GM21786 (cell line): ENCODE measurements at regions not wholly inside any gene's neighbourhood (a gene's known extent, or its start where the extent isn't known, plus 50 kb on each side); places are given as distances from the start of the nearest gene placed in this dataset.

ENCODE experiments used
- ATAC-seq: cut with Tn5 transposase; IDR thresholded peaks from one replicate; pipeline ENCODE4 v1.9.1; 2021; ENCODE audit not compliant: unreplicated experiment

DNA sequence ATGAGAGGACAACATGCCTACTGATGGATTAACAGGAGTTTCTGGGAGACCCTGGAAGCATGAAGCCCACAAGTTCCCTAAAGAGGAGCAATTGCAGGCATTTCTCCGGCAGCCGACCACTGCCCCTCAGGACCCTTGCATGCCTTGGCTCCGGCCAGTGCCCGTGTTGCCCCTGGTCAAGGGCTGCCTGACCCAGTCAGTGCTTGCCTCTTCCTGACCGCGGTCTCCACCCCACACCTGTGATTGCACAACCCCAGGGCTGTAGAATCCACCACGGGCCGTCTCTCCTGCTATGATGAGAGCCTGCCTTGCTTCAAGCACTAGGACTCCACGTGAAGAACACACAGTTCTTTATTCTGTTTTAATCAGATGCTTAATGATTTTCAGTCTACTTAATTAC, 127.5 kb downstream of the GLI2 start:
- ATAC-seq = no peak

DNA sequence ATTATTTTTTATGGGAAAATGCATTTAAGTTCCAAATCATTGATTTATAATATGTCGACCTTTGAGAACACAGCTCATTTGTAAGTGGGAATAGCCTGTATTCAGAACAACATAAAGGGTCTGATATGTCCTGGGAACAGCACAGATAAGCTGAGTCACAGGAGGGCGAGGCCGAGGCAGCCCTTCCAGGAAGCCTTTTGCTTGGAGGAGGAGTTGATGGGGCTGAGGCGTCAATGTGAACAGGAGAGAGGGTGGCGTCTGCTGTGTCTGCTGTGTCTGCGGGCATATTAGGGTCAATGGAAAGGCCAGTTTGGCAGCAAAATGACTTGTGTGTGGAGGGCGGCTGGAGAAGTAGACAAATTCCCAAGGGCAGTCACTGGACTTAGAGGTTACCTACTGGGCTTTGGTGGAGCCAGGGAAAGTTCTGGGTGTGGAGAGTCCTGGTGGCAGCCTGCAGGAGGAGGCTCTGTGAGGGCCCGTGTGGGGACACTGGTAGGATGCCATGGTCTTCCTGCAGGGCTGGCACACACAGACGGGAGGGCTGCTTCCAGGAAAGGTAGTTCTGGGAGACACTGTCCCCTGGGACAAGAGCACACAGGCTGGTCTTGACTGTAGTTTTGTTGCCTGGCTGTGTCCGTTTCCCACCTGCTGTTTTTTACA, 128.1 kb downstream of the GLI2 start:
- no peak for ATAC-seq

DNA sequence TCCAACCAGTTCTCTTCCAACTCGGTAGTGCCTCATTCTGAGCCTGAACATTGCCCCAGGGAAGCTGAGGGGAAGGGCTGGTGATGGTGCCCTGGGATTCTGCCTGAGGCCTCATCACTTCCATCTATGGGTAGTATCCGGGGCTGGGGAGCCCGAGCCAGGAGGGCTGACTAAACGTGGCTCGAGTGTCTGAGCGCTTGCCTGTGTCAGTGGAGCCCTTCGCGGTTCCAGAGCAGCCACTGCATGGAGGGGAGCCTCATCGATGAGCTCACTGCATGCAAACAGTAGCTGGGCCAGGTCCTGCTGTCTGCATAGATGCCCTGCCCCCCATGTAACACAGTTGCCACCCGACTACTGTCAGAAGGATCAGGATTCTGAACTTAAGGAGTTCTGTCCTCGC, 129.3 kb downstream of the GLI2 start:
- no peak for ATAC-seq

DNA sequence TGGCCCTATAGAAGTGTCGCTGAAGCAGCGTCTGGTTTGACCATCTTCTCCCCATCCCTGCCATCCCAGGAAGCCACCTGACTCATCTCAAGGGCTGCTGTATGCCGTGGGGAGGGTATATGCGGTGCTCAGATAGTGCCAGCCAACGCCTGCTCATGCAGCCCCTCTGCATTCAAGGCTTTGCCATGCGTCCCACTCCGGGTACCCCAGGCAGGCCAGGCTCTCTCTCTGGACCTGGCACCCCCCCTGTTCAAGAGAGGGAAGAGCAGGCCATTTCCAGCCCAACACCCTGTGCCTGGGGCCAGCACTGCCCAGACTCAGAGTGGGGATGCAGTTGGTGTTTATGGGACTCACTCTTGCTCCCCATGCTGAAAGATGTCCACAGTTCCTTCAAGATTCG, 130.0 kb downstream of the GLI2 start:
- no peak for ATAC-seq

DNA sequence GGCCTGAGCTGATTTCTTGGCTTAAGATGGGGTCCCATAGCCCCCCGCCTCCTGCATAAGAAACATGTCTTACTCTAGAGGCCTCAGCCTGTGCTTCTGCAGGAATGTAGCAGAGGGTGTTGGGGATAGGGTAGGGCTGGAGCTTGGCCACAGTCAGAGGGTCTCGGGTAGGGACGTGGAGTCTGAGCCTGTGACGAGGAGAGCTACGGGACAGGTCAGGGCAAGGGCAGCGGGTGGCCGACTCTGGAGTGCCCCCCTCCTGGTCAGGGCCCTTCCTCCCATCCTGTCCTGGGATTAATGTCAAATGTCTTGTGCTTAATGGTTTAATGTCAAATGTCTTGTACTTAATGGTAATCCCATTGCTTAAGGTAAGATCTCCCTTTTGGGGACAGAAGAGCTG, 130.4 kb downstream of the GLI2 start:
- no peak for ATAC-seq

DNA sequence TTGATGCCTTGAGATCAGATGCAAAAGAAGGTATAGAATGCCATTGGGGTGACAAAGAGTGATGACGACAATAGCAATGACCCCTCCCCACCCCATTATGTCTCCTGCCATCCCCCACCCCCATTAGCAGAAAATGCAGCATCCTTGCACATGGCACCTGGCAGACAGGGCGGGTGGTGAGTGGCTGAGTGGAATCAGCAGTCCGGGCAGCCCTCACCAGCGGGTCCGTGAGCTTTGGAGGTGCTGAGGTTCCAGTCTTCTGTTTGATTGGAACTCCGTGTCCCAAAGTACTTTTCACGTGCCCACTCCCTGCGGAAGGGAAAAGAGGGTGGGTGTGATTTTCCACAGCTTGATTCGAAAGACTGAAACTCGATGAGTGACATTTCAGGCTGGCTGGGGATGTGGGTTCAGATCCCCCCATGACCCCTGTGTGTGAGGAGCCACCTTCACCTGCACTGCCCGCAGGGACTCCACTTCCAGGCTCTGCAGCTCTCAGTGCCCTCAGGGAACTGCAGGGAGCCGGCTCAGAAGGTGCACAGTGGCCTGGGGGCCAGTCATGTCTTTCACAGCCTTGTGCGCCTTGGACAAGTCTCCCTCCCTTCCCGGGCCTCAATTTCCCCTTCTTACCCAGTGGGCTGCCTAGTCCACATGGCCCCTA, 130.9 kb downstream of the GLI2 start:
- ATAC-seq = no peak

DNA sequence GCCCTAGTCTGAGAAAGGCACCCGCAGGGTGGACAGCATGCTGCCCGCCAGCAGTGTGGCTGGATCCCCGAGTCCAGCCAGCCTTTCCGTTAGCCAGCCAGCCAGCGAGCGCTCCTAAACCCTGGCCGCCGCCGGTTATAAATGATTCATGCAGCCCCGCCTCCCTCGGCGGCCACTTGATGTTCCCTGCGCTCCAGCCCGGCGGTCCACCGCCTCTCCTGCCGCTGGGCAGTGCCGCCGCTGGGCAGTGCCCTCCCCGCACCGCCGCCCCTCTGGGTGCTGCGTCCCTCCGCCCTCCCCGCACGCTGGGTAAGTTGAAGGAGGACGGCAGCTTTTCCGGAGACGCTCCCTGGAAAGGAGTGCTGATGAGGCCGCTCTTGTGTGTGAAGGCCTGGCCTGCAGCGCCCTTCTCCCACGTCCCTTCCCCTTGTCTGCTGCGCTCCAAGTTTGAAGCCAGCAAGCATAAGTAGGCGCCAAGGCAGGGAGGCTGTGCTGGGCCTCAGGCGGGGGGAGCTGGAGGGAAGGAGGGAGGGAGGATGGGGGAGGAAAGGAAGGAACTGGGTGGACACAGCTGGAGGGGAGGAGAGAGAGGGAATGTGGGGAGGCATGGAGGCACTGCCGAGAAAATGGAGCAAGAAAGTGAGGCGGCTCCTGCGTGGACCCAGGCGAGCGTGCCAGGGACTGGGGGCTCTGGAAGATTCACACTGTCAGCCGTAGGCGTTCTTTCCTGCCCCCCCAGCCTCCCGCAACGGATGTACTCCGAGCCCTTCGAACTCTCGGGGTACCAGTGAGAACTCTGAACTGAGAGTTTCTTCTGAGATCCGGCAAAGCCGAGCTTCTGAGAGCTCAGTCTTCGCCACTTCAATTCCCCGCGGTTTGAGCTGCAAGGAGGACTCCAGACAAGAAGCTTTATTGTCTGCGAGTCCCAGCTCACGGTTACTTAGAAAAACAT, 131.9 kb downstream of the GLI2 start:
- ATAC-seq = no peak

DNA sequence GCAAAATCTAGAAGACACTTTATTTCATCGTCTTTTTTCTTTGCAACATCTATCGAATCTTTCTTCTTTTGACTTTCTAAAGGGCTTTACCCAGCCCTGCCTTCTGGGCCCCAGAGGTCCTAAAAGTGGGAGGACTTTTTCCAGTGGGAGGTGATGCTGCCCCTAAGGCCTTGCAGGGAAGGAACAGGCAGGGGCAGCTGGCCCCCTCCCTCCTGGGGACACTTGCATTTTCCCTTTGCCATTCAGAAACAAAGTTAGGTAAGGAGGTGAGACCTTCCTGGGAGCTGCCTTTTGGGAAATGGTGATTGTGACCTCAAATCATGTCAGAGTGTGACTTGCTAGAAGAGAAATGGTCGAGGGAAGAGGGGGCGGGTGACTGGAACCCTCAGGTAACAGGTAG, 132.7 kb downstream of the GLI2 start:
- no peak for ATAC-seq

DNA sequence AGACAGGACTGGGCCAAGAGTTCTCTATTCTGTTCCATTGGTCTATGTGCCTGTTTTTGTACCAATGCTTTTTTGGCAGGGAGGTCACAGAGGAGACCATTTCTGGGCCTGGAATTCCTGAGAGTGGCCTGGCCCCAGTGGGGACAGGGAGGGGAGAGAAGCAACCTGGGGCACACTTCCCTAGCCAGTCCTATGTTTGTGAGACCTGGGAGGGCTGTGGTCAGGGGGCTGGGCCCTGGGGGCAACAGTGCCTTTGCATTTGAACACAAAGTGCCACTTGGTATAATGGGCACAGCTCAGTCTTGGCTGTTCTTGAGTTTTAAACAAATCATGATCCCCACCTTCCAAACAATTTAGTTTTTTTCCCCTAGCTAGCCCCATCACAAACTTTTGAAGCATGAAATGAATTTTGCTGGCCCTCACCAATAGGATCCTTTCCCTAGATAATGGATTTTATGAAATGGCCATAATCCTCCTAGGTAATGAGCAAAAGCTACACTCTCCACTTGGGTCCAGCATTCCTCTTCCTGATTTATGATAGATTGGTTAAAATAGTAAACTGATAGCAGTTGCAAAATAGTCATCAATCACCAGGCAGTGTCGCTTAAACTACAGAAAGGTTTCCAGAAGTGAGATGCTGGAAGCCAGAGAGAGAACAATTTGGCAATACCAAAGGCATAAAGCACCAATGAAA, 133.5 kb downstream of the GLI2 start:
- ATAC-seq = no peak

DNA sequence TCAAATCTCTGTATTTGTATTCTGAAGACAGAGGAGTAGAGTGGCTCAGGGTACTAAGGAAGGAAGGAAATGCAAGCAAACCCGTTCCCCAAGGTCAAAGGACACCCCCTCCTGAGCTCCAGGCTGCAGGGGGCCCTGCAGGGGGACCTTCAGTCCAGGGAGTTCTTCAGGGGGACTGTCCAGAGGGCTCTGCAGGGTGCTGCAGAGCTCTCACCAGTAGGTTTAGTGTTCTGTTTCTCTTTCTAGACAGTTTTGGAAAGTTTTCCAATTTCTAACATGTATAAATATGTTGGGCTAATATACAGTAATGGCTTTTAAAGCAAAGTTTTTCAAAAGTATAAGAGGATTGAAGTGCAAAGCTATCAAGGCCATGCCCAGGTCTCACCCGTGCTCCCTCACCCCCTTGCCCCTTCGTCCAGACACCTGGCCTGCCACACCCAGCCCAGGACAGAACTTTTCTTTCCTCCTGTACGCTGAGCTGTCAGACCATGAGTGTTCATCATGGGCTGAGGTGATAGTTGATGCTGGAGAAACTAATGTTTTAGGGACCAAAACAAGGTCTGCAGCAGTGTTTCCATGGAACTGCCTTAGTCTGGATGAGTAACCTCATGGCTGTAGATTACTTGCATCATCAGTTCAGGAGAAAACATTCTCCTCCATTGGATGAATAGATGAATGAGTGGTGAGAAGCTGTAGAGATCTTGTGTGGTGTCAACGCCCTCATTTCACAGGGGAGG, 134.2 kb downstream of the GLI2 start:
- ATAC-seq = no peak

DNA sequence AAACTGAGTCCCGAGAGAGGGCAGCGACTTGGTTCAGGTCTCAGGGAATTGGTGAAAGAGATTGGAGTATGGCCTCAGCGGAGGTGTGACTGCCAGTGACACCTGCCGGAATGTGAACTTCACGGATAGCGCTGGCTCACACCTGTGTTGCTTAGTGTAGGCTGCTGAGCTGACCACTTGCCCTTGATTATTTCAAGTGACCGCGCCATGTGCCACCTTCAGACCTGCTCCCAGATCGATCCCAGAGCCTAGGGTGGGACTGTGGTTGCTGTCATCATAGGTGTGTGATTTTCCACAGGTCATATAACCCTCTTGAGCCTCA, 134.8 kb downstream of the GLI2 start:
- no peak for ATAC-seq

DNA sequence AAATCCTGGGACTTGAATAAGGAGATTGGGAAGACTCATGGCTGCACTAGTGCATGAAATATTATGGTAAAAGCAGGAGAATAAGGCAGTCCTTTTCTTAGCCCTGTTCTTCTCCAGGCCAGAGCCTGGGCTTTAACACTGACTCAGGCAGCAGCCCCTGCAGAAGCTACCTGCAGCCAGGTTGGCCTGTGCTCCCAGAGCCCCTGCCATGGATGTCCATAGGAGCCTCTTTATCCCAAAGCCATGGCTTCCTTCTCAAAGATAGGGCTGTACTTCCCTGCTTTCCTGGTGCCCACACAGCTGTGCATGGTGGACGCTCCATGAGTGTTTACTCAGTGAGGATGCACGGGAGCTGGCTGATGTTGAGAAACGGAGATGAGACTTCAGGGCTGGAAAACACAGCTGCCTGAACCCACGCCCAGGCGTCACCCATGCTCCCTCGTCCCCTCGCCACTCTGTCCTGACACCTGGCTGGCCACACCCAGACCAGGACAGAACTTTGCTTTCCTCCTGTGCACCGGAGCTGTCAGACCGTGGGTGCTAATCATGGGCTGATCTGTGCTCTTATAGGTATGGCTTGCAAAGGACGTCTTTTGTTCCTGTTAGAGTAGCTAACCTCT, 135.5 kb downstream of the GLI2 start:
- no peak for ATAC-seq

DNA sequence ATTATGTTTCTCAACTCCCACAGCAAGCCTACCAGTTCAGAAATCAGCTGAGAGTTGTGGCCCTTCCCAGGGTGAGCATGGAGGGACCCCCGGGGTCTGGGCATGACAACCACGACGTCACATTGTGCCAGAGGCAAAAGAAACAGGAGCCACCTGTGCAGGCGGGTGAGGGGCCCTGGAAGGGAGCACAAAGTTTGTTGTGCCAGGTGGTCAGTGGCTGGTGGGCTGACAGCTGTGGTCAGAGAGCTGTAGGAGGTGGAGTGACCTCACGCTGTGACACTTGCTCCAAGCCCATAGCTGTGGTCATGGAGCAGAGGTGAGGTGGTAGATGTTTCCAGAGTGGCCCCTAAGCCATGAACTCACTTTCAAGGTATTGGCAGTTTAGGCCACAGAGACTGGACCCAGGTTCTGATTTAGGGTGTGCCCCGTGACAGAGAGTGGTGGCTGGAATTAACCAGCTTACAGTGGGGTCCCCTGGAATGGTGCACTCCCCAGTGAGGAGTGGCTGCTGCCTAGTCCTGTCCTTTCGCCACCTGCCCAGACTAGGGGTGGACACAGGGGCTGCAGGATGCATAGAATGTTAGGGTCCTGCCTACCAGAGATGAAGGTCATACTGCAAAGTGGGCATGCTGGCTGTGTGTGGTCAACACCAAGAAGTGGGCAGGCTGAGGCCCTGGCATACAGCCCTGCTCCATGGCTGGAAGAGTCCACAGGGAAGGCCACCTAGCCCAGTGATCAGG, 136.4 kb downstream of the GLI2 start:
- ATAC-seq = no peak

DNA sequence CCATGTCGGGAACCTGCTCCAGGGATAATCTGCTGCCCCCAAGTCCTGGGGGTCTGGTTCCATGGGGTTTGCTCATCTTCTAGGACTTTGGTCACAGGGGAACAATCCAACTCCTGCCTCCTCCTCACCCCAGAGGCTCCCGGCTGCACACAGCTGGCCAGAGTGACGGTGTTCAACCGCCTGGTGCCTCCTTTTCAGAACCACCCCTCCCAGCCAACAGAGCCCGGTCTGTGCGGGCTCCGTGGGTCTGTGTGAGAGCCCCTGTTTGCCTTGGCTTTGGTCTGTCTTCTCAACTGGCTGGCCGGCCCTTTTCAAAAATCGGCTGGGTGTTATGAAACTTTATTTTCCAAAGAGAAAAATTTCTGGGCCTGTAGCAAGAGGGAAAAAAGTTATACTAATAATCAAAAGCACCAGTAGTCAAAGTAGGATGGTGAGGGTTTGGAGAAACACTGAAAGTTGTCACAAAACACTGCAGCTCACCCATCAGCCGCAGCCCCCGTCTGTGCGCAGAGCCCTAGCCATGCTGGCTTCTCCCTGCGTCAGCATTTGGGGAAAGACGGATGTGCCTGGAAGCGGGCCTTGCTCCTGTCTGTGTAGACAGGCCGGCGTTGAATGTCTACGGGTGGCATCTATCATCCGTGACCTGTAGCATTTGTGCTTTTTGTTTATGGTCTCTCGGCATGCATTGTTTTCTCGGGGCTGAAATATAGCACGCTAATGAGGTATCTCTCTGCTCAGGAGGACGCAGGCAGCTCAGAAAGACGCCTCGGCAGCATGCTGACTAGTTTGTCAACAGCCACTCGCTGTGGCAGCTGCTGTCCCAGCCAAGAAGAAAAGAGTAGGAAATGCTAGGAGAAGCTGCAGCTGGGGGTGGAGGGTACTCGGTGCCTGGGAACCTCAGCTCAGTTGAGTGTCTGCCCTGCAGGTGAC, 138.6 kb downstream of the GLI2 start:
- no peak for ATAC-seq

DNA sequence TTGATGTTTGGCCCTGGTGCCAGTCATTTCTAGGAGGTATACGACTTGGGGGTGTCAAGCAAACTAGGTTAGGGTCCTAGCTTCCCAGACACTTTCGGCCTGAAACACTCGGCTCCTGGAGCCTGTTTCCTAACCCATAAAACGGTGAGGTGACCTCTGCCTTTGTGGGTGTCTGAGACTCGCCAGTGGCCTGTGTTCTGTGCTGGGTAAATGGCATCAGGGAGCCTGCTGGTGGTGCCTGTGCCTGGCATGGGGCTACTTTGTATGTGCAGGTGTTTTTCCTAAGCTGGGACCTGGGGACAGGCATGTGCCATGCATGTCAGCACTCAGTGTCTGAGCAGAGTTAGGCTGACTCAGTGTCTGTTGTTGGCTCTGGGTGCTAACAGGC, 139.2 kb downstream of the GLI2 start:
- no peak for ATAC-seq

DNA sequence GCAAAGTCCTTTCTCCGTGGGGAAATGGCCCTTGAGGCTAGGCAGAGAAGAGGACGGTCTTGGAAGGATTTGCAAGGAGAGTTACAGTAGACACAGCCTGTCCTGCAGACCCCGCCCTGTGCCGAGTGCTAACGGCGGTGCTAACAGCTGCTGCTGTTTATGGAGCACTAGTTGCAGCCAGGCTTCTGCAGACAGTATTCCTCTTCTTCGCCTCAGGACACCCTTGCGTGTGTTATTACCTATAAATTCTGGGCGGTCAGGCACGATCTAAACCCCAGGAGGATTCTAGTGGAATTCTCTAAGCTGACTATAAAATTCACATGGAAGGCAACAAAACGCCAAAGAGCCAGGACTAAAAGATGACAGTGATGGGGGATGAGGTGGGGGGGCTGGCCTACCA, 139.8 kb downstream of the GLI2 start:
- ATAC-seq = no peak

DNA sequence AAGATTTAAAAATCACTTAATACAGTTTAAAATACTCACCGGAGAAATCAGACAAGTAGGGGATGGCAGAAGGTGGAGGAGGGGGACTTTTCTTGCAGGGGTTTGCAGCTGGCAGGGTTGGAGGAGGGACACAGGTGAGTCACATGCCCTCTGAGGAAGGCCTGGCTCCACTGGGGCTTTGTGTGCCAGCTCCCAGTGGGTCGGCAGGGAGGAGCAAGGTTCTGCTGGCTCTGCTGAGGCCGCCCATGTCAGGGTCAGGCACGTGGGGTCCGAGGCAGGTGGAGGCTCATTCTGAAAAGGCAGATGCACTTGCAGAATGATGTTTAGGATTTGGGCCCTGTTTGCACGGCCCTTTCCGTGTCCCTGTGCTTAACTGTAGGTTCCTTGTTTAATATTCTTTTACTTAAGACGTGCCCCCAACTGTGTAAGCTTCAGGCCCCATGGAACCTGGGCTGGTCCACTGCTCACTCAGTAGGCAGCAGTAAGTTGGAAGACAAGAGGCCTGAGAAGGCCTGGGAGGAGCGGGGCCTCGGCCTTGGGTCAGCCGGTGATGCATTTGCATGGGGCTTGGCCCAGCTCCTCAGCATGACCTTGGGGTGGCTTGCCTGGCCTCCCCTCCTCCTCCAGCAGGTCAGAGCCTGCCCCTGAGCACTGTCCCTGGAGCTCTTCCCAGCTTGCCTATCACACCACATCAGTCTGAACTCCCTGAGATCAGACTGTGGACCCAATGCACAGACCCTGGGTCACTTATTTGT, 141.0 kb downstream of the GLI2 start:
- no peak for ATAC-seq

DNA sequence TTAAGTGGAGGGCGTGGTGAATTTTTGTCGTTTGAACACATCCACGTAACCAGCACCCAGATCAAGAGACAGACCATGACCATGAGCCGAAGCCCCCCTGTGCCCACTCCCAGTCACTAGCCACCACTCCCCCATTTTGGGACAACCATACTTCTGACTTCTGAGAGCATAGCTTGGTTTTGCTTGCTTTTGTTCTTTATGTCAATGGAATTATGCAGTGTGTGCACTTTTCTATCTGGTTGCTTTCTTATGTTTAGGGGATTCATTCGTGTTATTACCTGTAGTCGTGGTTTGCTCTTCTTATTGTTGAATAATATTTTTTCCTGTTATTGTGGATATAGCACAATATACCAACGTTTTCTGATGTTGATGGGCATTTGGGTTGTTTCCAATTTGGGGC, 141.7 kb downstream of the GLI2 start:
- no peak for ATAC-seq
